Endothelial cell of umbilical vein (primary cell): ENCODE measurements at regions not wholly inside any gene's neighbourhood (a gene's known extent, or its start where the extent isn't known, plus 50 kb on each side); places are given as distances from the start of the nearest gene placed in this dataset.

Source experiments
- BruUV-seq: library from RNA; stranded (reverse); fragments of 400-500 nt; replicated peaks from 2 replicates; lab custom pipeline; 2021; lab: Mats Ljungman, UMichigan
- CTCF ChIA-PET: fragments of 300-600, 350-600 bp; sonication (Branson Sonifier 250); formaldehyde crosslinking; loops from one replicate; lab custom pipeline; 2021; ENCODE audit warnings: antibody characterized with exemption, inconsistent platforms; lab: Charles Lee
- POLR2A ChIA-PET: fragments of 300-600, 350-600 bp; sonication (Branson Sonifier 250); formaldehyde crosslinking; loops from one replicate; lab custom pipeline; 2021; ENCODE audit warnings: antibody characterized with exemption, inconsistent platforms; lab: Charles Lee
- DNase-seq: peaks from one replicate; pipeline ENCODE4 v3.0.0-alpha.2; 2011; ENCODE audit warnings: low read depth, low spot score
- FAIRE-seq: peaks from 2 replicates; lab custom pipeline; 2011; peaks lifted over from hg19 to GRCh38; lab: Jason Lieb, UNC
- H2AFZ ChIP-seq: 2 replicates; pipeline ENCODE4 v1.6.0; 2012; ENCODE audit warnings: low read depth, low read length, control low read depth, inconsistent platforms
- H3K27ac ChIP-seq: 2 replicates; pipeline ENCODE4 v1.5.1; 2011; ENCODE audit warnings: low read depth, mild to moderate bottlenecking, control low read depth, low read length, moderate library complexity; ENCODE audit not compliant: insufficient read depth
- H3K27me3 ChIP-seq, 2 experiments: 2 replicates each; pipeline versions ENCODE4 v1.6.0 to v1.6.1; 2011; ENCODE audit warnings: low read length in 2 of 2, mixed read lengths in 1 of 2; ENCODE audit not compliant: control insufficient read depth in 2 of 2, insufficient read depth in 2 of 2
- H3K36me3 ChIP-seq, 2 experiments: 2 replicates in 1 of 2; 3 replicates in 1 of 2; pipeline ENCODE4 v1.5.1; 2011; ENCODE audit warnings: low read length in 2 of 2, mild to moderate bottlenecking in 1 of 2, moderate library complexity in 1 of 2; ENCODE audit not compliant: control insufficient read depth in 2 of 2, insufficient read depth in 2 of 2; ENCODE audit errors: extremely low read depth in 1 of 2
- H3K4me1 ChIP-seq: 3 replicates; pipeline ENCODE4 v1.5.1; 2011; ENCODE audit warnings: mild to moderate bottlenecking, low read length; ENCODE audit not compliant: control insufficient read depth, insufficient read depth; ENCODE audit errors: extremely low read depth
- H3K4me2 ChIP-seq: 2 replicates; pipeline ENCODE4 v1.6.1; 2011; ENCODE audit warnings: low read length, control low read depth, mixed read lengths; ENCODE audit not compliant: insufficient read depth
- H3K4me3 ChIP-seq, 3 experiments: fragments of 200-600 bp in 1 of 3; sonication (generic), shearing (Covaris generic) in 1 of 3; replicated peaks in 1 of 3; 2 replicates each; pipeline ENCODE4 v1.5.1; 2011 to 2016; ENCODE audit warnings: control low read depth in 3 of 3, low read length in 3 of 3, mild to moderate bottlenecking in 2 of 3, inconsistent platforms in 1 of 3, low read depth in 1 of 3, moderate library complexity in 1 of 3; ENCODE audit not compliant: insufficient read depth in 1 of 3
- H3K79me2 ChIP-seq: 2 replicates; pipeline ENCODE4 v1.6.0; 2012; ENCODE audit warnings: low read length, inconsistent platforms; ENCODE audit not compliant: control insufficient read depth, insufficient read depth
- H3K9ac ChIP-seq: replicated peaks from 2 replicates; pipeline ENCODE3; 2011; ENCODE audit warnings: low read length, control low read depth; ENCODE audit not compliant: insufficient read depth; ENCODE audit errors: extremely low read depth
- H3K9me1 ChIP-seq: replicated peaks from 3 replicates; pipeline ENCODE4 v1.6.0; 2011; ENCODE audit warnings: mild to moderate bottlenecking, low read length; ENCODE audit not compliant: control insufficient read depth, insufficient read depth; ENCODE audit errors: extremely low read depth
- H3K9me3 ChIP-seq: replicated peaks from 2 replicates; pipeline ENCODE4 v1.5.1; 2012; ENCODE audit warnings: low read length, inconsistent platforms; ENCODE audit not compliant: control insufficient read depth, insufficient read depth
- H4K20me1 ChIP-seq: replicated peaks from 2 replicates; pipeline ENCODE3; 2011; ENCODE audit warnings: mild to moderate bottlenecking, low read length; ENCODE audit not compliant: control insufficient read depth, insufficient read depth; ENCODE audit errors: extremely low read depth
- CTCF ChIP-seq, 2 donors: IDR thresholded peaks; 1 replicate in 1 of 2; 2 replicates in 1 of 2; pipeline ENCODE4 v1.5.1; 2011; ENCODE audit warnings: low read length in 2 of 2, mild to moderate bottlenecking in 2 of 2, moderate library complexity in 2 of 2, control low read depth in 1 of 2, inconsistent platforms in 1 of 2, low read depth in 1 of 2; ENCODE audit not compliant: insufficient read depth in 1 of 2; ENCODE audit errors: extremely low read depth in 1 of 2
- FOS ChIP-seq: IDR thresholded peaks from 2 replicates; pipeline ENCODE4 v1.6.1; 2011; ENCODE audit warnings: mild to moderate bottlenecking, low read length, moderate library complexity, borderline replicate concordance; ENCODE audit not compliant: insufficient read depth
- GATA2 ChIP-seq: IDR thresholded peaks from 2 replicates; pipeline ENCODE4 v1.7.0; 2011; ENCODE audit warnings: low read depth, mild to moderate bottlenecking, moderate library complexity, mixed read lengths, low read length; ENCODE audit not compliant: insufficient read length, insufficient read depth
- JUN ChIP-seq: IDR thresholded peaks from 2 replicates; pipeline ENCODE4 v1.6.1; 2011; ENCODE audit warnings: borderline replicate concordance, low read depth; ENCODE audit not compliant: insufficient read length, insufficient read depth
- MYC ChIP-seq: IDR thresholded peaks from one replicate; pipeline ENCODE4 v1.6.1; 2011; ENCODE audit warnings: mild to moderate bottlenecking, low read depth, low read length
- POLR2A ChIP-seq: IDR thresholded peaks from 2 replicates; pipeline ENCODE4 v1.6.1; 2012; ENCODE audit warnings: low read depth, mild to moderate bottlenecking, control low read depth, low read length
- dilution Hi-C: fragments of 300-500 bp; cut with MboI; formaldehyde crosslinking; loops from one replicate; pipeline ENCODE4 v1.15.0; 2019; ENCODE audit warnings: low sequenced_read_pairs; ENCODE audit not compliant: extremely low pct_ligation_motif_present
- intact Hi-C: fragments of 100-400 bp; cut with micrococcal nuclease; formaldehyde crosslinking; loops from one replicate; pipeline ENCODE4 v1.10.0; 2022

- intact Hi-C loops, result no loop called here
- ChIA-PET CTCF (no interaction called here), POLR2A (no interaction called here)
- Histone ChIP-seq H3K4me3 (no peak overlapping the region), H3K36me3 (no peaks in the 10 kb centered on the region), H3K4me2 (no peak overlapping the region), H3K27ac (no peak overlapping the region), H3K79me2 (no peaks in the 10 kb centered on the region), H4K20me1 (no peaks in the 10 kb centered on the region), H3K4me1 (peaks cover 6% of the 10 kb centered on the region), H3K9me3 (no peaks in the 10 kb centered on the region), H3K9me1 (no peaks in the 10 kb centered on the region), H3K9ac (no peak overlapping the region), H2AFZ (no peak overlapping the region), H3K27me3 (no peaks in the 10 kb centered on the region)
- DNase-seq (no peak), FAIRE-seq (no peak)
- BruUV-seq, result no TSS peak
- TF ChIP-seq CTCF (IDR thresholded peaks at IDR 0.05; ENCODE audit: extremely low read depth in 1 of 2, insufficient read depth in 1 of 2, low read depth in 1 of 2, low read length in 2 of 2) (no peak), POLR2A (no peak), MYC (no peak), FOS (no peak)
- dilution Hi-C loops, result no loop called here
These were observed 926.8 kb upstream of the MIR17HG start for GRCh38 chr13:90420683-90421082.

- Histone ChIP-seq H3K27ac (no peak overlapping the region), H2AFZ (no peak overlapping the region), H3K79me2 (no peaks in the 10 kb centered on the region), H3K4me1 (no peaks in the 10 kb centered on the region), H3K4me3 (no peak overlapping the region), H3K4me2 (no peak overlapping the region), H4K20me1 (no peaks in the 10 kb centered on the region), H3K9ac (no peak overlapping the region), H3K27me3 (no peaks in the 10 kb centered on the region), H3K9me1 (no peaks in the 10 kb centered on the region), H3K9me3 (no peaks in the 10 kb centered on the region), H3K36me3 (no peaks in the 10 kb centered on the region)
- no peak for FAIRE-seq
- dilution Hi-C loops, result no loop called here
- no peak for DNase-seq
- POLR2A ChIA-PET, result no interaction called here
- BruUV-seq, result no TSS peak
- intact Hi-C loops, result no loop called here
- no peak for TF ChIP-seq GATA2
- no peak for TF ChIP-seq JUN
- CTCF ChIA-PET, result no interaction called here
These were observed 919.9 kb upstream of the MIR17HG start for GRCh38 chr13:90427322-90428272.
